ENCODE measurements at regions not wholly inside any gene's neighbourhood (a gene's known extent, or its start where the extent isn't known, plus 50 kb on each side); places are given as distances from the start of the nearest gene placed in this dataset.
A peak's percentile ranks its signal among the peaks of the same experiment; 100 is the strongest.

DNA sequence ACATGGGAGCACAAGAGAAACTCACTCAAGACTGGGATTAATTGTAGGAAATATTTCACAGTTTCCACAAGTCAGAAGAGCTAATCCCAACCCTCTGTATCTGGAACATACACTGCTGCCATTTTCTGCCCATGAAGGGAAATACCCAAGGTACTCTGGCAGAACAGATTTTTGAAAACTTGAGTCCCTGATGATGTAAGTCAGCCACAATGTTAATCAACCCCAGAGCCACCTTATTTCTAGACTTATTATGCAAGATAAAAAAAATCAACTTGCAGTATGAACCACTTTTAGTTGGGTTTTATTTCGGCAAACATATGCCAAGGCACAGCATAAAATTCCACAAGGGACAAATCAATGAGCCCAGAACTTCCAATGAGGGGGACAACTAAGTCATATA is 141.5 kb downstream of the LY86 start:
- intact Hi-C loops (cut with micrococcal nuclease): loop anchor here (10.0 kb wide), 1 partner anchor 185 kb away; no protein-coding TSS in a partner anchor
- Mint-ChIP-seq H3K27ac (ENCODE audit: low read depth, unreplicated experiment) (peak overlapping the region; percentile 84), H3K4me3 (ENCODE audit: unreplicated experiment) (no peak overlapping the region), H3K9me3 (ENCODE audit: unreplicated experiment) (no peaks in the 10 kb centered on the region), H3K4me1 (ENCODE audit: insufficient read depth, unreplicated experiment) (peaks cover 21% of the 10 kb centered on the region), H3K36me3 (ENCODE audit: insufficient read depth, unreplicated experiment) (peaks cover 6% of the 10 kb centered on the region), H3K27me3 (ENCODE audit: insufficient read depth, unreplicated experiment) (no peaks in the 10 kb centered on the region)
- ChIA-PET CTCF (interaction anchor here (0.6 to 1.7 kb wide), 4 partner anchors 41 to 122 kb away, joined by 3 to 4 read pairs (median 4); no protein-coding TSS in a partner anchor), POLR2A (interaction anchor here (0.6 to 2.1 kb wide), 5 partner anchors 35 to 378 kb away, joined by 3 to 10 read pairs (median 5); partner anchors contain the start of gene RREB1)
- TF ChIP-seq, protein P1, sequence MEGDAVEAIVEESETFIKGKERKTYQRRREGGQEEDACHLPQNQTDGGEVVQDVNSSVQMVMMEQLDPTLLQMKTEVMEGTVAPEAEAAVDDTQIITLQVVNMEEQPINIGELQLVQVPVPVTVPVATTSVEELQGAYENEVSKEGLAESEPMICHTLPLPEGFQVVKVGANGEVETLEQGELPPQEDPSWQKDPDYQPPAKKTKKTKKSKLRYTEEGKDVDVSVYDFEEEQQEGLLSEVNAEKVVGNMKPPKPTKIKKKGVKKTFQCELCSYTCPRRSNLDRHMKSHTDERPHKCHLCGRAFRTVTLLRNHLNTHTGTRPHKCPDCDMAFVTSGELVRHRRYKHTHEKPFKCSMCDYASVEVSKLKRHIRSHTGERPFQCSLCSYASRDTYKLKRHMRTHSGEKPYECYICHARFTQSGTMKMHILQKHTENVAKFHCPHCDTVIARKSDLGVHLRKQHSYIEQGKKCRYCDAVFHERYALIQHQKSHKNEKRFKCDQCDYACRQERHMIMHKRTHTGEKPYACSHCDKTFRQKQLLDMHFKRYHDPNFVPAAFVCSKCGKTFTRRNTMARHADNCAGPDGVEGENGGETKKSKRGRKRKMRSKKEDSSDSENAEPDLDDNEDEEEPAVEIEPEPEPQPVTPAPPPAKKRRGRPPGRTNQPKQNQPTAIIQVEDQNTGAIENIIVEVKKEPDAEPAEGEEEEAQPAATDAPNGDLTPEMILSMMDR (IDR thresholded peaks at IDR 0.05; ENCODE audit: unreplicated experiment): no peak
- no peak for DNase-seq (ENCODE audit: unreplicated experiment)
- BruUV-seq (replicated peaks): no TSS peak

DNA sequence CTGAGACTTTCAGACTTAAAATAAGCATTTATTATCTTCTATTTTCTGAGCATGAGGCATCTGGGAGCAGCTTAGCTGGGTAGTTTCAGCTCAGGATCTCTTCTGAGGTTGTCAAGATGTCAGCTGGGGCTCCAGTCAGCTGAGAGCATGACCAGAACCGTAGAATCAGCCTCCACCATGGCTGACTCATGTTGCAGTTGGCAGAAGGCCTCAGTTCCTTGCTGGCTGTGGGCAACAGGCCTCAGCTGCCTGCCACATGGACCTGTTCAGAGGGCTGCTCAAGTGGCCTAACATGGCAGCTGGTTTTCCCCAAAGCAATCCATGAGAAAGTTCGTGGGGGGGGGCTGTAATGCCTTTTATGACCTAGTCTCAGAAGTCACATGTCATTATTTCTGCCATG is 142.3 kb downstream of the LY86 start:
- peak; percentile 83 for DNase-seq (ENCODE audit: unreplicated experiment)
- no peaks in the 10 kb centered on the region for H3K9me3 Mint-ChIP-seq (ENCODE audit: unreplicated experiment)
- H3K27me3 Mint-ChIP-seq (ENCODE audit: insufficient read depth, unreplicated experiment): no peaks in the 10 kb centered on the region
- no TSS peak for BruUV-seq (replicated peaks)
- H3K27ac Mint-ChIP-seq (ENCODE audit: low read depth, unreplicated experiment): peak overlapping the region; percentile 84
- intact Hi-C loops (cut with micrococcal nuclease): no loop called here
- TF ChIP-seq, protein P1 (IDR thresholded peaks at IDR 0.05; ENCODE audit: unreplicated experiment): no peak
- POLR2A ChIA-PET: interaction anchor here (0.6 to 2.1 kb wide), 5 partner anchors 18 to 327 kb away, joined by 3 to 10 read pairs (median 4); no protein-coding TSS in a partner anchor
- no peak overlapping the region for H3K4me3 Mint-ChIP-seq (ENCODE audit: unreplicated experiment)
- H3K36me3 Mint-ChIP-seq (ENCODE audit: insufficient read depth, unreplicated experiment): peaks cover 6% of the 10 kb centered on the region
- CTCF ChIA-PET: interaction anchor here (0.5 to 0.8 kb wide), 3 partner anchors 41 to 386 kb away, joined by 3 to 4 read pairs (median 3); no protein-coding TSS in a partner anchor
- peaks cover 21% of the 10 kb centered on the region for H3K4me1 Mint-ChIP-seq (ENCODE audit: insufficient read depth, unreplicated experiment)

DNA sequence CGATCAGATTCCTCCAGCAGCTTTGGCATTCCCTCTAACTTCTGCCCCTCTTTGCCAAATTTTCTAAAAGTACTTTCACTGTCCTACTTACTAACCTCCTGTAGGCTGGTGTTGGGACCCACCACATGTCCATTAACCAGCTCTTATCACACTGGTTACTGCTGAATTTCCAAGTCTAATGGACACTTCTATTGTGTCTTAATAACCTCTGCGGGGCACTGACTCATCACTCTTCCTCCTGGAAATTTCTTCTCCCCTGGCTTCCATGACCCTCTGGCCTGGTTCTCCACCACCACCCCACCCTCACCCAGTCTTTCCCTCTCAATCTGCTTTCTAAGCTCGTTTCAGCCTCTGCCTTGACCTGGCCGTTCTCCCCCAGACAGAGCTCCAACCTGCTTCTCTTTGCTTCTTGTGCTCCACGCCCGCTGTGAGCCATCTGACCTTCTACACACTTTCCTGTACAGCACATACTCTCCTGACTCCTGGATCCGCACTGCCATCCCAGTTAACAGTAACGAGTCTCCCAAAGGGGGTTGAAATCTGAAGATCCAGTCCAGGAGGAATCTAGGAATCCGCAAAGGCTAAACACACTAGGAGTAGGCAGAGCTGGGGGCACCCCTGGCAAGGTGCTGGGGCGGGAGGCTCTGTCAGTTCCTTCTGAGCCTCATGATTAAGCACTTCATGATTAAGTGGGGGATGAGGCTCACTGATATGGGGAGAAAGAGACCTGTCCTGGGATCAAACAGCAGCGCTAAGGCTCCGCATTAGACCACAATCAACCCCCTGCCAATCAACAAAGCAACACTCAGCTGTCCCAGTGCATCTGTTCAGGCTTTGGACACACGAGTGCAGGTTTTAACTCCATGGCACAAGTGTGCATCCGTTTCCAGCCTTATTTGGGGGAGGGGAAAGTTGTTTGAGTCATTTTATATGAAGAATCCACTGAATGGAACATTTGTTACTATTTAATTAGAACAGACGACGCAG is 146.3 kb downstream of the LY86 start:
- peaks cover 21% of the 10 kb centered on the region for H3K4me1 Mint-ChIP-seq (ENCODE audit: insufficient read depth, unreplicated experiment)
- intact Hi-C loops (cut with micrococcal nuclease): no loop called here
- H3K27ac Mint-ChIP-seq (ENCODE audit: low read depth, unreplicated experiment): no peak overlapping the region
- H3K27me3 Mint-ChIP-seq (ENCODE audit: insufficient read depth, unreplicated experiment): no peaks in the 10 kb centered on the region
- peaks cover 6% of the 10 kb centered on the region for H3K36me3 Mint-ChIP-seq (ENCODE audit: insufficient read depth, unreplicated experiment)
- H3K4me3 Mint-ChIP-seq (ENCODE audit: unreplicated experiment): no peak overlapping the region
- no TSS peak for BruUV-seq (replicated peaks)
- TF ChIP-seq, protein P1 (IDR thresholded peaks at IDR 0.05; ENCODE audit: unreplicated experiment): no peak
- ChIA-PET CTCF (interaction anchor here (0.7 to 1.2 kb wide), 2 partner anchors 313 to 509 kb away, joined by 3 to 4 read pairs; no protein-coding TSS in a partner anchor), POLR2A (interaction anchor here (0.6 to 2.4 kb wide), 5 partner anchors 10 to 1368 kb away, joined by 3 to 5 read pairs (median 4); partner anchors contain the start of gene EEF1E1)
- H3K9me3 Mint-ChIP-seq (ENCODE audit: unreplicated experiment): no peaks in the 10 kb centered on the region
- DNase-seq (ENCODE audit: unreplicated experiment): no peak

All from MCF 10A (cell line).